HepG2 (cell line): ENCODE measurements at regions not wholly inside any gene's neighbourhood (a gene's known extent, or its start where the extent isn't known, plus 50 kb on each side); places are given as distances from the start of the nearest gene placed in this dataset.

Experiments
- ATAC-seq: fragments of 200-7000 bp; cut with Tn5 transposase; 3 replicates; pipeline ENCODE4 v1.9.1; 2020; ENCODE audit warnings: mild to moderate bottlenecking, moderate library complexity
- BruUV-seq: library from RNA; stranded (reverse); fragments of 400-500 nt; replicated peaks from 2 replicates; lab custom pipeline; 2021; lab: Mats Ljungman, UMichigan
- CTCF ChIA-PET: fragments of 300-600 bp; formaldehyde crosslinking; extraction: SDS; loops from one replicate; lab custom pipeline; 2021; ENCODE audit warnings: low total read pairs, inconsistent platforms, low intra/inter-chr PET ratio; lab: Yijun Ruan, JAX
- POLR2A ChIA-PET: fragments of 350-600 bp; sonication (Branson Sonifier 250); formaldehyde crosslinking; loops from one replicate; lab custom pipeline; 2020; ENCODE audit warnings: antibody characterized with exemption, inconsistent platforms; lab: Yijun Ruan, JAX
- DNase-seq: peaks from one replicate; pipeline ENCODE4 v3.0.0-alpha.2; 2015; ENCODE audit warnings: low spot score
- FAIRE-seq: peaks from 3 replicates; lab custom pipeline; 2011; peaks lifted over from hg19 to GRCh38; lab: Jason Lieb, UNC
- H2AFZ ChIP-seq: one replicate; pipeline ENCODE4 v1.6.1; 2011; ENCODE audit warnings: low read length, inconsistent platforms
- H3K27ac ChIP-seq: fragments of 300-600 bp; 3 replicates; pipeline ENCODE4 v1.8.0; 2011; ENCODE audit warnings: mixed run types, mild to moderate bottlenecking, mixed read lengths, low read length, inconsistent platforms; ENCODE audit not compliant: insufficient read depth; ENCODE audit errors: extremely low read length
- H3K27me3 ChIP-seq, 2 experiments: fragments of 200-600 bp in 1 of 2; 2 replicates in 1 of 2; 3 replicates in 1 of 2; pipeline versions ENCODE4 v1.6.0 to v1.8.0; 2011; ENCODE audit warnings: low read length in 2 of 2, mild to moderate bottlenecking in 2 of 2, moderate library complexity in 2 of 2, inconsistent platforms in 1 of 2; ENCODE audit not compliant: insufficient read depth in 2 of 2, control insufficient read depth in 1 of 2
- H3K36me3 ChIP-seq, 2 experiments: fragments of 200-600 bp in 1 of 2; replicated peaks in 1 of 2; 2 replicates in 1 of 2; 3 replicates in 1 of 2; pipeline versions ENCODE4 v1.5.1 to v1.8.0; 2011; ENCODE audit warnings: low read length in 2 of 2, inconsistent platforms in 1 of 2; ENCODE audit not compliant: insufficient read depth in 2 of 2, control insufficient read depth in 1 of 2
- H3K4me1 ChIP-seq: 2 replicates; pipeline ENCODE4 v1.5.1; 2012; ENCODE audit warnings: low read length, inconsistent platforms; ENCODE audit not compliant: insufficient read depth
- H3K4me2 ChIP-seq: 2 replicates; pipeline ENCODE4 v1.6.0; 2011; ENCODE audit warnings: low read depth, low read length, inconsistent platforms
- H3K4me3 ChIP-seq, 3 experiments: fragments of 200-600 bp in 1 of 3; sonication (generic), shearing (Covaris generic) in 1 of 3; replicated peaks in 1 of 3; 2 replicates each; pipeline ENCODE4 v1.5.1; 2011 to 2016; ENCODE audit warnings: low read length in 3 of 3, inconsistent platforms in 2 of 3, low read depth in 2 of 3, mild to moderate bottlenecking in 2 of 3, control low read depth in 1 of 3, mixed read lengths in 1 of 3; ENCODE audit not compliant: insufficient read depth in 1 of 3
- H3K79me2 ChIP-seq: one replicate; pipeline ENCODE4 v1.6.1; 2011; ENCODE audit warnings: low read length, inconsistent platforms; ENCODE audit not compliant: insufficient read depth
- H3K9ac ChIP-seq: 2 replicates; pipeline ENCODE4 v1.6.0; 2011; ENCODE audit warnings: mild to moderate bottlenecking, low read depth, low read length, inconsistent platforms; ENCODE audit not compliant: insufficient read depth
- H3K9me3 ChIP-seq: 2 replicates; pipeline ENCODE4 v1.5.1; 2012; ENCODE audit warnings: mild to moderate bottlenecking, low read length
- H4K20me1 ChIP-seq: 2 replicates; pipeline ENCODE4 v1.6.0; 2011; ENCODE audit warnings: inconsistent platforms, mild to moderate bottlenecking, low read length, moderate library complexity; ENCODE audit not compliant: insufficient read depth
- CEBPZ ChIP-seq: IDR thresholded peaks from 2 replicates; pipeline ENCODE4 v1.6.1; 2012; ENCODE audit warnings: low read length, improper control_type of control experiment
- CHD2 ChIP-seq: IDR thresholded peaks from 2 replicates; pipeline ENCODE4 v1.6.1; 2011; ENCODE audit warnings: low read depth, low read length, improper control_type of control experiment
- KMT2A ChIP-seq: sonication (generic); formaldehyde crosslinking; IDR thresholded peaks from 2 replicates; pipeline ENCODE4 v1.4.0; 2020; ENCODE audit warnings: missing genetic modification reagents
- NKX3-1 ChIP-seq: sonication (generic); formaldehyde crosslinking; IDR thresholded peaks from 2 replicates; pipeline ENCODE4 v1.5.0; 2020; ENCODE audit warnings: missing genetic modification reagents
- PRPF4 ChIP-seq: fragments of 200-400 bp; formaldehyde crosslinking; IDR thresholded peaks from 2 replicates; pipeline ENCODE4 v1.6.1; 2016; ENCODE audit warnings: low read length, low read depth; ENCODE audit not compliant: poor library complexity, severe bottlenecking
- RNF2 ChIP-seq: fragments of 450-650 bp; conservative IDR thresholded peaks from 2 replicates; pipeline ENCODE4 v1.6.1; 2016; ENCODE audit warnings: low read depth
- RORA ChIP-seq: sonication (generic); formaldehyde crosslinking; IDR thresholded peaks from 2 replicates; pipeline ENCODE4 v1.5.0; 2020; ENCODE audit warnings: mild to moderate bottlenecking, missing genetic modification reagents, moderate library complexity
- SIN3B ChIP-seq: fragments of 150-350 bp; IDR thresholded peaks from 2 replicates; pipeline ENCODE4 v1.6.1; 2014; ENCODE audit warnings: low read length
- SMYD3 ChIP-seq: sonication (generic); formaldehyde crosslinking; IDR thresholded peaks from 2 replicates; pipeline ENCODE4 v1.8.1; 2023; ENCODE audit warnings: mild to moderate bottlenecking, missing genetic modification reagents
- ZFP62 ChIP-seq: sonication (generic); formaldehyde crosslinking; IDR thresholded peaks from 2 replicates; pipeline ENCODE4 v1.4.0; 2020; ENCODE audit warnings: missing genetic modification reagents
- ZNF232 ChIP-seq: sonication (generic); formaldehyde crosslinking; IDR thresholded peaks from 2 replicates; pipeline ENCODE4 v1.4.0; 2020; ENCODE audit warnings: missing genetic modification reagents, borderline replicate concordance
- ZNF503 ChIP-seq: sonication (generic); formaldehyde crosslinking; IDR thresholded peaks from 2 replicates; pipeline ENCODE4 v1.4.0; 2020; ENCODE audit warnings: missing genetic modification reagents
- ZNF513 ChIP-seq: sonication (generic); formaldehyde crosslinking; conservative IDR thresholded peaks from 2 replicates; pipeline ENCODE4 v1.5.0; 2020; ENCODE audit warnings: missing genetic modification reagents
- WGBS: methylation state at CpG from one replicate; pipeline ENCODE4 v1.1.6; 2017; ENCODE audit warnings: low lambda C conversion rate; 5-methylcytosine and 5-hydroxymethylcytosine counted together
- in situ Hi-C: cut with HindIII; loops from 2 replicates; pipeline ENCODE4 v1.10.0; 2017; ENCODE audit warnings: low pct_unique_long_range_greater_than_20kb; ENCODE audit not compliant: extremely low pct_ligation_motif_present
- intact Hi-C: fragments of 100-400 bp; cut with micrococcal nuclease; formaldehyde crosslinking; loops from one replicate; pipeline ENCODE4 v1.10.0; 2022; ENCODE audit not compliant: unreplicated experiment

- CTCF ChIA-PET: no interaction called here
Observed at GRCh38 chr2:45089554-45090261, 80.5 kb upstream of the SIX2 start.

GRCh38 chr2:45085487-45085886 is 76.2 kb upstream of the SIX2 start:
- intact Hi-C loops: no loop called here
- H3K9ac ChIP-seq: no peak overlapping the region
- DNase-seq (no peak), FAIRE-seq (no peak), ATAC-seq (no peak)
- H3K9me3 ChIP-seq: no peaks in the 10 kb centered on the region
- ChIA-PET POLR2A (no interaction called here), CTCF (no interaction called here)
- H3K4me2 ChIP-seq: no peak overlapping the region
- no peak overlapping the region for H3K4me3 ChIP-seq
- H3K27ac ChIP-seq: no peak overlapping the region
- no peaks in the 10 kb centered on the region for H3K4me1 ChIP-seq
- no peaks in the 10 kb centered on the region for H3K79me2 ChIP-seq
- in situ Hi-C loops: loop anchor here (5.0 kb wide), 1 partner anchor 33 kb away; no protein-coding TSS in a partner anchor
- no peaks in the 10 kb centered on the region for H3K36me3 ChIP-seq
- no peak for TF ChIP-seq CHD2
- no peak for TF ChIP-seq ZNF513 (CRISPR knock-in tag)
- no peak for TF ChIP-seq CEBPZ
- no peak for TF ChIP-seq ZNF232
- no peak for TF ChIP-seq SIN3B
- no peak for TF ChIP-seq RNF2
- TF ChIP-seq KMT2A (CRISPR knock-in tag): no peak
- no peak for TF ChIP-seq SMYD3 (CRISPR knock-in tag)
- TF ChIP-seq RORA (CRISPR knock-in tag): no peak
- no peak for TF ChIP-seq NKX3-1 (CRISPR knock-in tag)
- TF ChIP-seq ZNF503 (CRISPR knock-in tag): no peak
- TF ChIP-seq, all 625 proteins: peak for 0
- H3K27me3 ChIP-seq: 0 out of 5 replicates have a peak, but pooled peaks cover 0 to 7% of the 10 kb centered on the region in 2 experiments
- no TSS peak for BruUV-seq
- WGBS: 56% methylated on average over 4 of the region's 4 CpGs
- no peak overlapping the region for H2AFZ ChIP-seq
- H4K20me1 ChIP-seq: no peaks in the 10 kb centered on the region

More at GRCh38 chr2:45089554-45090261, 80.5 kb upstream of the SIX2 start:
- DNase-seq (no peak), FAIRE-seq (no peak), ATAC-seq (no peak)
- 43% methylated on average over 12 of the region's 12 CpGs for WGBS
- Histone ChIP-seq H3K79me2 (no peaks in the 10 kb centered on the region), H3K27ac (no peak overlapping the region), H4K20me1 (no peaks in the 10 kb centered on the region), H3K36me3 (no peaks in the 10 kb centered on the region), H3K27me3 (peaks cover 0 to 25% of the 10 kb centered on the region in 2 experiments; a peak in 1 of 5 replicates), H2AFZ (no peak overlapping the region), H3K9ac (no peak overlapping the region), H3K4me2 (no peak overlapping the region), H3K4me1 (no peaks in the 10 kb centered on the region), H3K4me3 (no peak overlapping the region), H3K9me3 (no peaks in the 10 kb centered on the region)
- TF ChIP-seq ZFP62 (no peak), PRPF4 (no peak)
- no TSS peak for BruUV-seq
- in situ Hi-C loops: loop anchor here (5.0 kb wide), 1 partner anchor 37 kb away; no protein-coding TSS in a partner anchor
- intact Hi-C loops: no loop called here
- POLR2A ChIA-PET: no interaction called here
